ENCODE measurements at regions not wholly inside any gene's neighbourhood (a gene's known extent, or its start where the extent isn't known, plus 50 kb on each side); places are given as distances from the start of the nearest gene placed in this dataset.

GRCh38 chr10:121322046-121322445 lies 276.2 kb downstream of the FGFR2 start:
- no peak overlapping the region for H3K4me3 ChIP-seq (ENCODE audit: low read depth, low read length)
- no peak for DNase-seq
- TF ChIP-seq CTCF (IDR thresholded peaks at IDR 0.05; ENCODE audit: low read depth, low read length, missing control alignments) = no peak

GRCh38 chr10:121322776-121323175 lies 275.5 kb downstream of the FGFR2 start:
- in situ Hi-C loops (cut with HindIII; ENCODE audit: low pct_ligation_motif_present, low sequenced_read_pairs) = no loop called here
- DNase-seq = no peak
- no peak overlapping the region for H3K27ac ChIP-seq
- no peak overlapping the region for H3K4me3 ChIP-seq (ENCODE audit: low read depth, low read length)
- no peaks in the 10 kb centered on the region for H3K36me3 ChIP-seq (replicated peaks)
- no peak for TF ChIP-seq CTCF (IDR thresholded peaks at IDR 0.05; ENCODE audit: low read depth, low read length, missing control alignments)
- H3K27me3 ChIP-seq (replicated peaks) = no peaks in the 10 kb centered on the region

More at GRCh38 chr10:121322046-121322445, 276.2 kb downstream of the FGFR2 start:
- H3K27me3 ChIP-seq (replicated peaks) = no peaks in the 10 kb centered on the region
- H3K27ac ChIP-seq = no peak overlapping the region
- no peaks in the 10 kb centered on the region for H3K36me3 ChIP-seq (replicated peaks)
- in situ Hi-C loops (cut with HindIII; ENCODE audit: low pct_ligation_motif_present, low sequenced_read_pairs) = no loop called here

GRCh38 chr10:121323443-121323842 lies 274.8 kb downstream of the FGFR2 start:
- Histone ChIP-seq H3K4me3 (ENCODE audit: low read depth, low read length) (no peak overlapping the region), H3K27me3 (replicated peaks) (no peaks in the 10 kb centered on the region), H3K36me3 (replicated peaks) (no peaks in the 10 kb centered on the region), H3K27ac (no peak overlapping the region)
- in situ Hi-C loops (cut with HindIII; ENCODE audit: low pct_ligation_motif_present, low sequenced_read_pairs) = no loop called here
- no peak for TF ChIP-seq CTCF (IDR thresholded peaks at IDR 0.05; ENCODE audit: low read depth, low read length, missing control alignments)
- no peak for DNase-seq

GRCh38 chr10:121324678-121325213 lies 273.5 kb downstream of the FGFR2 start:
- Histone ChIP-seq H3K27me3 (replicated peaks) (no peaks in the 10 kb centered on the region), H3K27ac (no peak overlapping the region), H3K4me3 (ENCODE audit: low read depth, low read length) (no peak overlapping the region), H3K36me3 (replicated peaks) (no peaks in the 10 kb centered on the region)
- no peak for TF ChIP-seq CTCF (IDR thresholded peaks at IDR 0.05; ENCODE audit: low read depth, low read length, missing control alignments)
- in situ Hi-C loops (cut with HindIII; ENCODE audit: low pct_ligation_motif_present, low sequenced_read_pairs) = no loop called here
- DNase-seq = no peak

- no peak for DNase-seq
- Histone ChIP-seq H3K36me3 (replicated peaks) (no peaks in the 10 kb centered on the region), H3K27ac (no peak overlapping the region), H3K4me3 (ENCODE audit: low read depth, low read length) (no peak overlapping the region), H3K27me3 (replicated peaks) (no peaks in the 10 kb centered on the region)
- no peak for TF ChIP-seq CTCF (IDR thresholded peaks at IDR 0.05; ENCODE audit: low read depth, low read length, missing control alignments)
- in situ Hi-C loops (cut with HindIII; ENCODE audit: low pct_ligation_motif_present, low sequenced_read_pairs) = no loop called here
Measured at GRCh38 chr10:121325490-121326231, 272.6 kb downstream of the FGFR2 start.
